Stimulated activated naive B cell treated with anti-CD40 and anti-IgM and Interleukin-4, amounts not matched to agents 10 μg/mL and 1 μg/mL and 100 μg/mL, for 72 hours (primary cell): ENCODE measurements at regions not wholly inside any gene's neighbourhood (a gene's known extent, or its start where the extent isn't known, plus 50 kb on each side); places are given as distances from the start of the nearest gene placed in this dataset.

Source experiments
- ATAC-seq, 2 donors: fragments of 150-1000 bp; cut with Tn5 transposase; replicated peaks; 2 replicates each; pipeline ENCODE4 v1.10.0; 2021; ENCODE audit warnings: moderate library complexity in 1 of 2
- DNase-seq: peaks from one replicate; pipeline ENCODE4 v3.0.0; 2021
- H3K27ac Mint-ChIP-seq: one replicate; pipeline ENCODE4 v1.8.0; 2022; ENCODE audit warnings: mild to moderate bottlenecking, mixed read lengths
- H3K27me3 Mint-ChIP-seq, 2 donors: one replicate each; pipeline ENCODE4 v1.8.0; 2022; ENCODE audit warnings: mixed read lengths in 2 of 2
- H3K36me3 Mint-ChIP-seq, 2 donors: one replicate each; pipeline ENCODE4 v1.8.0; 2022; ENCODE audit warnings: mixed read lengths in 2 of 2, mild to moderate bottlenecking in 1 of 2
- H3K4me1 Mint-ChIP-seq, 2 donors: one replicate each; pipeline ENCODE4 v1.8.0; 2022; ENCODE audit warnings: mixed read lengths in 2 of 2, mild to moderate bottlenecking in 1 of 2
- H3K4me3 Mint-ChIP-seq, 2 donors: one replicate each; pipeline ENCODE4 v1.8.0; 2022; ENCODE audit warnings: mild to moderate bottlenecking in 2 of 2, mixed read lengths in 2 of 2, moderate library complexity in 1 of 2
- H3K9me3 Mint-ChIP-seq, 2 donors: one replicate each; pipeline ENCODE4 v1.8.0; 2022; ENCODE audit warnings: mixed read lengths in 2 of 2, mild to moderate bottlenecking in 1 of 2

DNA sequence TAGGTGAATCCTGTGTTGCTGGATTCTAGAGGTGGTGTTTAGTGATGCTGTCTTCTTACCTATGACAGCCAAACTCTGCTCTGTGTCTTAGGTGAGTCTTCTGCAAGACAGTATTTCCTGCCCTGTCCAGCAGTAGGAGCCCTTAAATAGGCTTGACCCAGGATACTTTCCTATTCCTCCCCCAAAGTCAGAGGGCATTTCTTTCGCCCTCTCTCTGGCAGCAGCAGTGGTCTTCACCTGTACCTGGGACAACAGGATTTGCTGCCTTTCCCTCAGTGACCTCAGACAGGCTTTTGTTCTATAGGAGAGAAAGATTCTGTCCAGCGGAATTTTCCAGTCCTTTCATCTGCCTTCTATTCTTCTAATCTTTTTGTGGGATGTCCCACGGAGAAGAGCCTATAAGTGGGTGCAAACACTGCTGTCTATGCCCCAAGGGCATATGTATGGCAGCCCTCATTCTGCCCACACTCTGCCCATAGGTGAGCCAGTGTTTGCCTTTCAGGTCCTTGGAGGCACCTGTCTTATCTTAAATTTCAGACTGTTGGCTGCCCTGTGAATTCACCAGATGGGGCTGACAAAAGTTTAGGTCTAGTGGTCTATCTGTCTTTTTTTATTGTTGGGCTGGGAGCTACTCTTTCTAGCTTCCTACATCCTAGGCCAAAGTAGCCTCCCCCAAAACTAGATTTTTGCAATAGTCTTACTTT is 177.3 kb upstream of the SPOPL start:
- no peaks in the 10 kb centered on the region for H3K36me3 Mint-ChIP-seq
- no peaks in the 10 kb centered on the region for H3K9me3 Mint-ChIP-seq
- no peaks in the 10 kb centered on the region for H3K27me3 Mint-ChIP-seq
- no peak overlapping the region for H3K27ac Mint-ChIP-seq
- DNase-seq = no peak
- peak in 1 of 2 donors; percentile 27 for ATAC-seq
- H3K4me1 Mint-ChIP-seq = peaks cover 4 to 9% of the 10 kb centered on the region in 2 donors
- H3K4me3 Mint-ChIP-seq = no peak overlapping the region

GRCh38 chr2:138327967-138328366 is 173.6 kb upstream of the SPOPL start:
- Mint-ChIP-seq H3K27me3 (no peaks in the 10 kb centered on the region), H3K9me3 (no peaks in the 10 kb centered on the region), H3K27ac (no peak overlapping the region), H3K4me1 (peaks cover 4 to 9% of the 10 kb centered on the region in 2 donors), H3K36me3 (no peaks in the 10 kb centered on the region), H3K4me3 (no peak overlapping the region)
- DNase-seq (no peak), ATAC-seq (no peak)

- no peaks in the 10 kb centered on the region for H3K9me3 Mint-ChIP-seq
- H3K4me3 Mint-ChIP-seq = no peak overlapping the region
- no peaks in the 10 kb centered on the region for H3K27me3 Mint-ChIP-seq
- H3K27ac Mint-ChIP-seq = no peak overlapping the region
- DNase-seq (no peak), ATAC-seq (no peak)
- H3K36me3 Mint-ChIP-seq = no peaks in the 10 kb centered on the region
- H3K4me1 Mint-ChIP-seq = no peaks in the 10 kb centered on the region
Observed at GRCh38 chr2:138329162-138329561, 172.4 kb upstream of the SPOPL start.

DNA sequence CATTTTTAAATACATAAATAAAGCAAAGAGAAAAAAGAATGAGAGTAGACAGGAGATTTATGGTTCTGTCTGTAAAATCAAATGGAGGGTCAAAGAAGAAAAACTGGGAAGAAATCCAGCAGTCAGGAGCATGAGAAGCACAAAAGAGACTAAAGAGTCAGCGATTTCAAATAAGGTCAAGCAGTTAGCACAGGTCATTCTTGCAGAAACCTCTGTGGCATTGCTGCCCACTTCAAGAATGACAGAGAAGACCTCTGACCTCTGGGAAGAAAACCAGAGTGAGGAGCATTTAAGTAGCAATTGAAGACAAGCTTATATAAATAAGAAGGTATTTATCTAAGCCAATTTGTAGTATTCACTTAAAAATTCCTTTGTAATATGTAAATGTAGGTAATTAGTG is 172.0 kb upstream of the SPOPL start:
- Mint-ChIP-seq H3K4me1 (no peaks in the 10 kb centered on the region), H3K27me3 (no peaks in the 10 kb centered on the region), H3K36me3 (no peaks in the 10 kb centered on the region), H3K27ac (no peak overlapping the region), H3K4me3 (no peak overlapping the region), H3K9me3 (no peaks in the 10 kb centered on the region)
- ATAC-seq = no peak
- DNase-seq = no peak

DNA sequence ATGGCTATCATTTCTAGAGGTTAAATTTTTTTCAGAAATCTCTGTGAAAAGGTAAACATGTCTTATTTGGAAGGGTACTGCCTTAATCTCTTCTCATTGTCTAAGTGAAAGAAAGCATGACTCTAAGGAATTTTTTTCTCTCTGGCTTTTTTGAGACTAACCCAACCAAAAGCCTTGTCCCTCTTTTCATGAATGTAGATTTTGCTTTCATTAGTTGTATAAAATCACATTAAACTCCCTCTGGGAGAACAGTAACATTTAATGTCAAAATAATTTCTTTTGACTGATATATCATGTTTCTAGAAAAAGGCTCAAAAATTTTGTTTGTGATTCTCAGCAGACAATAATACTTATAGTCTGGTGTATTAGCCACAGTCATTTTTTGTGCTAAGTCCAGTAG is 168.4 kb upstream of the SPOPL start:
- Mint-ChIP-seq H3K27me3 (no peaks in the 10 kb centered on the region), H3K4me3 (no peak overlapping the region), H3K9me3 (no peaks in the 10 kb centered on the region), H3K36me3 (no peaks in the 10 kb centered on the region), H3K4me1 (no peaks in the 10 kb centered on the region), H3K27ac (no peak overlapping the region)
- no peak for ATAC-seq
- no peak for DNase-seq

DNA sequence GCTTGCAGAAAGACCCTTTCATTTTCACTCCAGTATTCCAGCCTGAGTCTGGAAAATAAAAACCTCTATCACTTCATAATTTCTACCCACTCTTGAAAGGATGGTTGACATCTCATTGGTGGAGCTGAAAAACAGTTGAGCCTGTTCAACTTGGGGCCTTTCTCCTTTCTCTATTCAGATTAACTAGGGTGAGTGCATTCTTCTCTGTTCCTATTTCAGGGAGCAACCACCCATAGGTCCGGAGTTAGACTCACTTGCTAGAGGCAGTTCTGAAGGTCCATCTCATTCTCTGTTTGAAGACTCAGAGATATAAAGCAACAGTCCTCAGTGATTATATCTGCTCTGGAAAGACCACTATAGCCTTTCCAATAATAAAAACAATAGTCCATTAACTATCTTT is 167.9 kb upstream of the SPOPL start:
- H3K4me1 Mint-ChIP-seq = no peaks in the 10 kb centered on the region

DNA sequence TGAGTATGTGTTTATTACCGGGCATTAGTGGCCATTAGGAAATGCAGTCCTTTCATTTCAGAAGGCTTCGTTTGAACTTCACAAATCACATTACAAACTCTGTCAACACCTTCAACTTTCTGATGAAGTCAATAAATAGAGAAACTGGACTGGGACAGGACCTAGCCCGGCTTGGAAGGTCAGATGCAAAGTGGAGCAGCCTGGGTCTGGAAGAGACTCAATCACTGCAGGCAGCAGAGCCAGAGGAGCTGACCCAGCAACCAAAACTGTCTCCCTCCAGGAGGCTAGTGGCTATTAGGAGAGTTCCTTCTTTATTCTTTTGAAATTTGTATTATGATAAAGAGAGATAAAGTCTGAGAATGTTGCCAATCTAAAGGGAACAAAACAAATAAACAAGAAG is 167.2 kb upstream of the SPOPL start:
- Mint-ChIP-seq H3K4me1 (no peaks in the 10 kb centered on the region), H3K27me3 (no peaks in the 10 kb centered on the region), H3K27ac (no peak overlapping the region), H3K36me3 (no peaks in the 10 kb centered on the region), H3K9me3 (no peaks in the 10 kb centered on the region), H3K4me3 (no peak overlapping the region)
- DNase-seq = no peak
- ATAC-seq = no peak

More for the DNA sequence above, 167.9 kb upstream of the SPOPL start:
- H3K36me3 Mint-ChIP-seq = no peaks in the 10 kb centered on the region
- DNase-seq (no peak), ATAC-seq (no peak)
- no peaks in the 10 kb centered on the region for H3K27me3 Mint-ChIP-seq
- H3K4me3 Mint-ChIP-seq = no peak overlapping the region
- no peak overlapping the region for H3K27ac Mint-ChIP-seq
- no peaks in the 10 kb centered on the region for H3K9me3 Mint-ChIP-seq

- Mint-ChIP-seq H3K27me3 (no peaks in the 10 kb centered on the region), H3K4me3 (no peak overlapping the region), H3K27ac (no peak overlapping the region), H3K9me3 (no peaks in the 10 kb centered on the region), H3K4me1 (no peaks in the 10 kb centered on the region), H3K36me3 (no peaks in the 10 kb centered on the region)
- ATAC-seq = no peak
- no peak for DNase-seq
Observed at GRCh38 chr2:138335036-138335435, 166.5 kb upstream of the SPOPL start.

- Mint-ChIP-seq H3K4me1 (no peaks in the 10 kb centered on the region), H3K36me3 (no peaks in the 10 kb centered on the region), H3K4me3 (no peak overlapping the region), H3K27ac (no peak overlapping the region), H3K27me3 (no peaks in the 10 kb centered on the region), H3K9me3 (no peaks in the 10 kb centered on the region)
- no peak for DNase-seq
- ATAC-seq = no peak
Observed at GRCh38 chr2:138336146-138336545, 165.4 kb upstream of the SPOPL start.

DNA sequence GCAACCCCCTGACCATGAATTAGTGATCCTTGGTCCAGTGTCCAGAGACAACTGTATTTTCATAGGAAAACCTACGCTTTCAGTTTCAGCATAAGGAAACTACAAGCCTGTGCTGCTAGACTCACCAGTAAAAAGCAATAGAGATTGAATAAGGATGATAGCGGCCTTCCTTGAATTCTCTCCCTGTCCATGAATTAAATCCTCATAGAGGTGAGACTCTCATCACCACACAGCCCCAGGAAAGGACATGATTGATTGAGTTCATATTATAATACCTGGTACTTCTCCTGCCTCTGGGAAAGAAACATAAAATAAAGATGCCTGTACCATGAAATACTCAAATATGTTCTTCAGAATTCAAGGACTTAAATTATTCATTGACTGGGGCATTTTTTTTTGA is 146.3 kb upstream of the SPOPL start:
- Mint-ChIP-seq H3K9me3 (no peaks in the 10 kb centered on the region), H3K4me1 (peaks cover 0 to 3% of the 10 kb centered on the region in 2 donors), H3K36me3 (peaks cover 0 to 2% of the 10 kb centered on the region in 2 donors), H3K27me3 (peaks cover 0 to 6% of the 10 kb centered on the region in 2 donors), H3K27ac (no peak overlapping the region), H3K4me3 (no peak overlapping the region)
- DNase-seq (no peak), ATAC-seq (no peak)

GRCh38 chr2:138356178-138356577 is 145.4 kb upstream of the SPOPL start:
- peaks cover 0 to 6% of the 10 kb centered on the region in 2 donors for H3K27me3 Mint-ChIP-seq
- peaks cover 0 to 2% of the 10 kb centered on the region in 2 donors for H3K36me3 Mint-ChIP-seq
- DNase-seq = no peak
- peaks cover 0 to 3% of the 10 kb centered on the region in 2 donors for H3K4me1 Mint-ChIP-seq
- ATAC-seq = no peak
- H3K4me3 Mint-ChIP-seq = no peak overlapping the region
- no peak overlapping the region for H3K27ac Mint-ChIP-seq
- H3K9me3 Mint-ChIP-seq = peaks cover 0 to under 1% of the 10 kb centered on the region in 2 donors

- Mint-ChIP-seq H3K27ac (no peak overlapping the region), H3K27me3 (peaks cover 0 to 5% of the 10 kb centered on the region in 2 donors), H3K9me3 (peaks cover 0 to 3% of the 10 kb centered on the region in 2 donors), H3K36me3 (peaks cover 0 to 9% of the 10 kb centered on the region in 2 donors), H3K4me3 (no peak overlapping the region), H3K4me1 (peaks cover 0 to 3% of the 10 kb centered on the region in 2 donors)
- ATAC-seq (peak; percentile 29 to 45), DNase-seq (no peak)
Observed at GRCh38 chr2:138359532-138359931, 142.0 kb upstream of the SPOPL start.

DNA sequence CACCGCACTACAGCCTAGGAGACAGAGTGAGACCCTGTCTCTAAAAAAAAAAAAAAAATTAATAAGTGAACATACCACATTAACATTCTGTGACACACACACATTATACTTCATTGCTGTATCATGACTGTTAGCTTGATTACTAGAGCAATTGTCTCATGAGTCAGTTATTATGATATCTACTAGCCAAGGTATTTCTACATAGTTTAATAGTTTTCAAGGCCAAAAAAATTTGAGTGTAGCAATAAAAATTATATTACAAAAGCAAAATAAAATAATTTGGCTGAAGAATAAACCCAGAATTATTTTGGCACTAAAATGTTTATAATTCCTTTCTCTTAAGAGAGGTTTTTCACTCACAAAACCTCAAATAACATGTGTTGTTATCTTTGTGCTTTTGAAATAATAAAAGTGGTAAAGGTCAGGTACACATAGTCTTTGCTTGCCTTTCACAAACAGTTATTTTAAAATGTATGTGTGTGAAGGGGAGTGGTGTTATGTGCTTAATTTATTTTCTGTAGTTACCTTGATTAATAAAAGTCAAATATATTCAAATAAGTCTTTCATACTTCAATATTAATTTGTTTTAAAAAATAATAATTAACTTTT is 136.9 kb upstream of the SPOPL start:
- Mint-ChIP-seq H3K9me3 (peaks cover 0 to 3% of the 10 kb centered on the region in 2 donors), H3K4me3 (no peak overlapping the region), H3K36me3 (peaks cover 0 to 8% of the 10 kb centered on the region in 2 donors), H3K4me1 (no peaks in the 10 kb centered on the region), H3K27me3 (peaks cover 0 to 5% of the 10 kb centered on the region in 2 donors), H3K27ac (no peak overlapping the region)
- ATAC-seq (no peak), DNase-seq (no peak)

GRCh38 chr2:138365581-138365980 is 136.0 kb upstream of the SPOPL start:
- peaks cover 0 to 6% of the 10 kb centered on the region in 2 donors for H3K36me3 Mint-ChIP-seq
- H3K4me1 Mint-ChIP-seq = no peaks in the 10 kb centered on the region
- DNase-seq (no peak), ATAC-seq (no peak)
- peaks cover 0 to 5% of the 10 kb centered on the region in 2 donors for H3K27me3 Mint-ChIP-seq
- no peak overlapping the region for H3K4me3 Mint-ChIP-seq
- no peak overlapping the region for H3K27ac Mint-ChIP-seq
- H3K9me3 Mint-ChIP-seq = peaks cover 0 to 3% of the 10 kb centered on the region in 2 donors

DNA sequence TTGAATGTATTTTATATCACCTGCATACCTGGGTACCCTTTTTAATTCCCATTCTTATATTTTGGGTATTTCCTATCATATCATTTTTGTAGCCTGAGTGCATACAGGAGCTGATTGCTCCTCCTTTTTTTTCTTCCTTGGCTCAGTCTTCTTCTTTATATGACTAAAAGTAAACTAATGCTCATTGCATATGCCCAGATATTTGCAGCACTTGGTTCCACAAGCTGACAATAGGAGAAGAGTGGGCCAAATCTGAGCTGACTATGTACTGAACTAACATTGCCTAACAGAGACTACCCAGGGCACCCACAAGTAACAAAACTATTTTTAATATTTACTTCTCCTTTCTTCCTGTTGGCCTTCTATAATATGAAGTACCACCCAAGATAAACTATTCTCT is 131.7 kb upstream of the SPOPL start:
- no peaks in the 10 kb centered on the region for H3K36me3 Mint-ChIP-seq
- H3K9me3 Mint-ChIP-seq = no peaks in the 10 kb centered on the region
- no peak overlapping the region for H3K4me3 Mint-ChIP-seq
- no peak for ATAC-seq
- DNase-seq = no peak
- H3K27me3 Mint-ChIP-seq = no peaks in the 10 kb centered on the region
- H3K4me1 Mint-ChIP-seq = no peaks in the 10 kb centered on the region
- no peak overlapping the region for H3K27ac Mint-ChIP-seq
